HG03575 (cell line): ENCODE measurements at regions not wholly inside any gene's neighbourhood (a gene's known extent, or its start where the extent isn't known, plus 50 kb on each side); places are given as distances from the start of the nearest gene placed in this dataset.
"Not testable (repeated sequence)": the region's sequence is repeated elsewhere in the genome, so short reads cannot be mapped to it uniquely, and the experiment has no call there.

Experiments
- ATAC-seq: cut with Tn5 transposase; IDR thresholded peaks from one replicate; pipeline ENCODE4 v1.9.1; 2021; ENCODE audit not compliant: unreplicated experiment, insufficient number of reproducible peaks, low FRiP score; ENCODE audit errors: extremely low read depth

DNA sequence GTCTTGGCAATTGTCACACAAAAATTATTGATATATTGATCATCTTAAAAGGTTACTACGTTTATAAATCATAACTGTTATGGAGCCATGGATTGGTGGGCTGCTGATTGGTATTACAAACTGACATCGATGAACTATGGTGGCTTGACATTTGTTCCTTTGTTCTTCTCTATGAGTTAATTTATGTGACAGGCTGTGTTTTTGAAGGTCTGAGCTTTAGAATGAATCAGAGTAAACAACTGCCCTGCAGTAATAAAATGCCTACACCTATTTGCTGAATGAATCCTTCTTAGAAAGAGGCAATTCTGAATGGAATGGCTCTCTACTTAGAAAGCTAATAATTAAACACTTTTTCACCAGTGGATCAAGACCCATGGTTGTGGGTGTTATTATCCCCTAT lies 506.3 kb upstream of the SPTLC3 start:
- no peak for ATAC-seq

GRCh38 chr20:12504779-12505178 lies 504.0 kb upstream of the SPTLC3 start:
- ATAC-seq = no peak

- ATAC-seq = no peak
These were observed 497.3 kb upstream of the SPTLC3 start for GRCh38 chr20:12511499-12511898.

- ATAC-seq = no peak
These were observed 496.0 kb upstream of the SPTLC3 start for GRCh38 chr20:12512755-12513154.

DNA sequence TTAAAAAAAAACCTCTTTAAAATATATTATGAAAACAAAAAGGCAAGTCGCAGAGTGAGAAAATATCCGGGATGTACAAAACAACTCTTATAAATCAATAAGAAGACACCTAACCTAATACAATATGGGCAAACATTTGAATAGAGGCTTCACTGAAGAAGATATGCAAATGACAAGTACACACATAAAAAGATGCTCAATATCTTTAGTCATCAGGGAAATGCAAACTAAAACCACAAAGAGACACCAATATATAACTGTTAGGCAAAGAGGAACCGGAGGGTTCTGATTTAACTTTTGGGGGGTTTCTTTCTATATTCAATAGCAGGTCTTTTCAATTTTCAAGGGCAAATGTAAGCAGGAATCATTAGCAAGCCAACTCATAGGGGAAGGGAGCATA lies 480.7 kb upstream of the SPTLC3 start:
- ATAC-seq = no peak

DNA sequence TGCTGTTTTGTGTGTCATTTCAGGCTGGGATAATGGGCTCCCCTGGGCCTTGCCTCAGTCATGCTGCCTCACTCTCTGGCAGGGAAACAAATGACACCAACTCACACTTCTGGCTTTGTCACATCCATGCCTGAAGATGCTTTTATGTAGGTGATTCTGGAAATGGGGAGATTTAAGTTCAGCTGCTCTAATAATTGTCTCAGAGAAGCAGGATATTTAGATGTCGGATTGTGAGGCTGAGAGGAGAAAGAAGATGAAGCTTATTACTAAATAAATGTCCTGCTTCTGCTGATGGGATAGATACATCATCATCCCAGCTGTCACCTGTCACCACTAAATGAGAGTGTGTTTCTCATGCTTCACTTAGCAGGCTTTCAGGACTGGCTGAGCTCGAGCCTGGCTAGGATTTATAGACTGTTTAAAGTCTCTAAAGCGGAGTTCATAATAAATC lies 480.2 kb upstream of the SPTLC3 start:
- no peak for ATAC-seq

GRCh38 chr20:12531626-12532025 lies 477.1 kb upstream of the SPTLC3 start:
- ATAC-seq = no peak

- no peak for ATAC-seq
These were observed 473.5 kb upstream of the SPTLC3 start for GRCh38 chr20:12535316-12535715.

DNA sequence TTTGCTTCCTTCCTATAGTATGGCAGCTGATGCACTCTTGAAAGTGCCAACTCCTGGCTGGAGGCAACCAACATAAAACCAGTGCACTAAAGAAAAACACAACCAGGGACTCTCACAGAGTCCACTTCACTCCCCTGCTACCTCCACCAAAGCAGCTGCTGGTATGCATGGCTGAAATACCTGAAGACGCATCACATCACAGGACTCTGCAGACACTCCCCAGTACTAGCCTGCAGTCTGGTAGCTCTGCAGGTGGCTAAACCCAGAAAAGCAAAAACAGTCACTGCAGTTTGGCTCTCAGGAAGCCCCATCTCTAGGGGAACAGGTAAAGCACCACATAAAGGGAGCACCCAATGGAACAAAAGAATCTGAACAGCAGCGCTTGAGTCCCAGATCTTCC lies 473.0 kb upstream of the SPTLC3 start:
- no peak for ATAC-seq

- ATAC-seq = no peak
These were observed 454.3 kb upstream of the SPTLC3 start for GRCh38 chr20:12554426-12554825.

GRCh38 chr20:12555369-12555768 lies 453.4 kb upstream of the SPTLC3 start:
- ATAC-seq = no peak

GRCh38 chr20:12555849-12556248 lies 452.9 kb upstream of the SPTLC3 start:
- ATAC-seq = not testable (repeated sequence)

GRCh38 chr20:12557224-12557623 lies 451.5 kb upstream of the SPTLC3 start:
- no peak for ATAC-seq

GRCh38 chr20:12564979-12565378 lies 443.8 kb upstream of the SPTLC3 start:
- no peak for ATAC-seq

- no peak for ATAC-seq
These were observed 442.2 kb upstream of the SPTLC3 start for GRCh38 chr20:12566596-12566995.

- no peak for ATAC-seq
These were observed 438.4 kb upstream of the SPTLC3 start for GRCh38 chr20:12570371-12570770.

- no peak for ATAC-seq
These were observed 435.3 kb upstream of the SPTLC3 start for GRCh38 chr20:12573442-12573841.

DNA sequence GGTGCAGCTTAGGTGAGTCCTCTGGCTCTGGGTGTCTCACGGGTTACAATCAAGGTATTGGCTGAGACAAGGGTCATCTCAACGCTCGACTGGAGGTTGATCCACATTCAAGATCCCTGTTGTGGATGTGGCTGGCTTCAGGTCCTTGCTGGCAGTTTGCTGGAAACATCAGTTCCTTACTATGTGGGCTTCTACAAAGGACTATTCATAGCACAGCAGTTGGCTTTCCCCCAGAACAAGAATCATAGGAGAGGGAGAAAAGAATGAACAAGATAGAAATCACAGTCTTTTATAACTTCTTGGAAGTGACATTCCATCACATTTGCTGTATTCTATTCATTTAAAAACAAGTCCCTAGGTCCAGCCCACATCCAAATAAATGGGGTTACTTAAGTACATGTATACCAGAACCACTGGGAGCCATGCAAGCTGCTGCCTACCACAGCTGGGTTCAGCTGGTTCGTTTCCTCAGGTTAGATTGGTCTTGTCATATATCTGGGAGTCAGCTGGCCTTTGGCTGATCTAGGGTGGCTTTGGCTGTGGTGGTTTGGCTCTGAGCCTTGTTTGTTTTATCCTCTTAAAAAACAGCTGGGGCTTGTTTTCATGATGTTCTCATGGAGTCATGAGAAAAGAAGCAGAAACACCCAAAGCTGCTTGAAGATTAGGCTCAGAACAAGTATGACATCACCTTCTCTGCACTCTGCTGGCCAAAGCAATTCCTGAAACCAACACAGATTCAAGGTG lies 433.2 kb upstream of the SPTLC3 start:
- no peak for ATAC-seq

GRCh38 chr20:12577213-12577612 lies 431.6 kb upstream of the SPTLC3 start:
- no peak for ATAC-seq

GRCh38 chr20:12581644-12582289 lies 427.0 kb upstream of the SPTLC3 start:
- no peak for ATAC-seq

DNA sequence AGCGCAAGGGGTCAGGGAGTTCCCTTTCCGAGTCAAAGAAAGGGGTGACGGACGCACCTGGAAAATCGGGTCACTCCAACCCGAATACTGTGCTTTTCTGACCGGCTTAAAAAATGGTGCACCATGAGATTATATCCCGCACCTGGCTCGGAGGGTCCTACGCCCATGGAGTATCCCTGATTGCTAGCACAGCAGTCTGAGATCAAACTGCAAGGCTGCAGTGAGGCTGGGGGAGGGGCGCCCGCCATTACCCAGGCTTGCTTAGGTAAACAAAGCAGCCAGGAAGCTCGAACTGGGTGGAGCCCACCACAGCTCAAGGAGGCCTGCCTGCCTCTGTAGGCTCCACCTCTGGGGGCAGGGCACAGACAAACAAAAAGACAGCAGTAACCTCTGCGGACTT lies 426.1 kb upstream of the SPTLC3 start:
- not testable (repeated sequence) for ATAC-seq
